GM12872 (cell line): ENCODE measurements at regions not wholly inside any gene's neighbourhood (a gene's known extent, or its start where the extent isn't known, plus 50 kb on each side); places are given as distances from the start of the nearest gene placed in this dataset.

Source experiments
- TF ChIP-seq, protein P1 (sequence below): IDR thresholded peaks from 3 replicates; pipeline ENCODE4 v1.5.1; 2011; ENCODE audit warnings: low read depth, mild to moderate bottlenecking, low read length, moderate library complexity; ENCODE audit not compliant: insufficient read depth

DNA sequence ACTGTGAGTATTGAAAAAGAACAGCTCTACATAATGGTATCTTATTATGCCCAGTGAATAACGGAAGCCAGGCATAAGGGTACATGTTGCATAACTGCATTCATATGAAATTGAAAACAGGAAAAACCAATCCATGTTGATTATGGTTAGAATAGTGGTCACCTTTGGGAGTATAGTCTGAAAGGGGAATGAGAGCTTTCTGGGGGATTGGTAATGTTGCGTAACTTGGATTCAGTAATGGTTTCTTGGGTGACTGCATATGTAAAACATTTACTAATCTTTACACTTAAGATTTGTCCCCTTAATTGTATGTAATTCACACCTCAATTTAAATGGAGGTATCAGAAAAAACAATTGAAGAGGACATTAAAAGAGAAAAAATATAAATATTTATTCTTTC, 292.1 kb downstream of the LMO4 start:
- TF ChIP-seq, protein P1, sequence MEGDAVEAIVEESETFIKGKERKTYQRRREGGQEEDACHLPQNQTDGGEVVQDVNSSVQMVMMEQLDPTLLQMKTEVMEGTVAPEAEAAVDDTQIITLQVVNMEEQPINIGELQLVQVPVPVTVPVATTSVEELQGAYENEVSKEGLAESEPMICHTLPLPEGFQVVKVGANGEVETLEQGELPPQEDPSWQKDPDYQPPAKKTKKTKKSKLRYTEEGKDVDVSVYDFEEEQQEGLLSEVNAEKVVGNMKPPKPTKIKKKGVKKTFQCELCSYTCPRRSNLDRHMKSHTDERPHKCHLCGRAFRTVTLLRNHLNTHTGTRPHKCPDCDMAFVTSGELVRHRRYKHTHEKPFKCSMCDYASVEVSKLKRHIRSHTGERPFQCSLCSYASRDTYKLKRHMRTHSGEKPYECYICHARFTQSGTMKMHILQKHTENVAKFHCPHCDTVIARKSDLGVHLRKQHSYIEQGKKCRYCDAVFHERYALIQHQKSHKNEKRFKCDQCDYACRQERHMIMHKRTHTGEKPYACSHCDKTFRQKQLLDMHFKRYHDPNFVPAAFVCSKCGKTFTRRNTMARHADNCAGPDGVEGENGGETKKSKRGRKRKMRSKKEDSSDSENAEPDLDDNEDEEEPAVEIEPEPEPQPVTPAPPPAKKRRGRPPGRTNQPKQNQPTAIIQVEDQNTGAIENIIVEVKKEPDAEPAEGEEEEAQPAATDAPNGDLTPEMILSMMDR = no peak

DNA sequence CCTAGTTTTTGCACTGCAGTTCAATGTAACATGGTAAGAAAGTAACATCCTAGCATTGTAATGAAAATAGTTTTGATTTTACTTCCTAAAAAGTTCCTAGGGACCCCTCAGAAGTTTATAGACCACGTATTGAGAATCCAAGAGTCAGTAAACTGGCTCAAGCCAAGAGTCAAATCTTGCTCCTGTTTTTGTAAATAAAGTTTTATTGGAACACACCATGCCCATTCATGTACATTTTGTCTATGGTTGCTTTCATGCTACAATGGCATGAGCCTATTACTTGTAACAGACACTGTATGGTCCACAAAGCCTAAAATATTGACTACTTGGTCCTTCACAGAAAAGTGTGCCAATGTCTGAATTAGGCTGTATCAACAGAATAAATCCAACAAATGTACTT, 301.0 kb downstream of the LMO4 start:
- TF ChIP-seq, protein P1 = no peak

DNA sequence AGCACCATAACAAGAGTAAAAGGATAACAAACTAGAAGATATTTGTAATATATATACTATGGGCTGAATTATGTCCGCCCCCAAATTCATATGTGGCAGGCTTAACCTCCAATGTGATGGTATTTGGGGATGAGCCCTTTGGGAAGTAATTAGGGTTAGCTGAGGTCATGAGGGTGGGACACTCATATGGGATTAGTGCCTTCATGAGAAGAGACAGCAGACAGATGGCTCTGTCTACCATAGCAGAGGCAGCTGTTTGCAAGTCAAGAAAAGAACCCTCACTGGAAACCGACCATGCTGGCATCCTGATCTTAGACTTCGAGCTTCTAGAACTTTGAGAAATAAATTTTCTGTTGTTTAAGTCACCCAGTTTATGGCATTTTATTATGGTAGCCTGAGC, 303.6 kb downstream of the LMO4 start:
- TF ChIP-seq, protein P1 = no peak

DNA sequence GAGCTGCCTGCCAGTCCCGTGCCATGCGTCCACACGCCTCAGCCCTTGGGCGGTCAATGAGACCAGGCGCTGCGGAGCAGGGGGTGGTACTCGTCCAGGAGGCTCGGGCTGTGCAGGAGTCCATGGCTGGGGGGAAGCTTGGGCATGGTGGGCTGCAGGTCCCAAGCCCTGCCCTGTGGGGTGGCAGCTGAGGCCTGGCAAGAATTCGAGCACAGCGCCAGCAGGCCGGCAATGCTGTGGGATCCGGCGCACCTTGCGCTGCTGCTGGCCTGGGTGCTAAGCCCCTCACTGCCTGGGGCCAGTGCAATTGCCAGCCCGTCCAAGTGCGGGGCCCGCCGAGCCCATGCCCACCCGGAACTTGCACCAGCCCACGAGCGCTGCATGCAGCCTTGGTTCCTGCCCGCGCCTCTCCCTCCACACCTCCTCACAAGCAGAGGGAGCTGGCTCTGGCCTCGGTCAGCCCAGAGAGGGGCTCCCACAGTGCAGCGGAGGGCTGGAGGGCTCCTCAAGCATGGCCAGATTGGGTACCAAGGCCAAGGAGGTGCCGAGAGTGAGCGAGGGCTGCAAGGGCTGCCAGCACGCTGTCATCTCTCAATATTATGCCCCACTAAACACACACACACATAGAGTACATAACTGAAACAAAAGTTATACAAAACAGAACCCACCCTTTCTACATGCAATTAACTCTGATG, 307.7 kb downstream of the LMO4 start:
- TF ChIP-seq, protein P1 = no peak

DNA sequence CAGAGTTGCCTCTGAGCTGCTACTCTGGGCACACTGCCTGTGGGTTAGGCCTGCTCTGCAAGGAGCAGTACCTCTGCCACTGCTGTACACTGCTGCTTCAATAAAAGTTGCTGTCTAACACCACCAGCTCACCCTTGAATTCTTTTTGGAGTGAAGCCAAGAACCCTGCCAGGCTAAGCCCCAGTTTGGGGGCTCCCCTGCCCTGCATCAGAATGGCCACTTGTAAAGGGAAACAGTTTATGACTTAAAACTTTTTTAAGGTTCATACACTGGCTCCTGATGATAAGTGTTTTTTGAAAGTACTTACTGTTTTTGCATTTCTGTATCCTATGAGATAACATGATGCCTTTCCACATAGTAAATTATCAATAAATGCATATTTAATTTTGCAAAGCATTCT, 310.0 kb downstream of the LMO4 start:
- TF ChIP-seq, protein P1 = no peak

DNA sequence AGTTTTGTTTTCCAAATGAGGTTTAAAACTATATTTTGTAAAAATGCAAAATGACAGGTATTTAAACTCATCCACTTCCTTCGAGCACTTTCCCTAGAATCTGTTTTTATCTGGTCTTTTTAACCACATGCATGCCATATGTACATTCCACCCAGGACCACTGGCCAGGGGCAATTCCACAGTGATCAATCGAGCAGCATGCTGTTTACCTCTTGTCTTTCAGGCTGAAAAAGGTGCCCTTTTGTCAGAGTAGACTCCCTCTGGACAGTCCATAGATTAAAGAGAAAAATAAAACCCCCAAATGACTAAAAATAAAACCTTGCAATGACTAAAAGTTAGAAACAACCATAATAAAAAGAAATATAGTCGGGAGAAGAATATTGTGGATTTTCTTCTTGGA, 313.3 kb downstream of the LMO4 start:
- TF ChIP-seq, protein P1 = no peak

DNA sequence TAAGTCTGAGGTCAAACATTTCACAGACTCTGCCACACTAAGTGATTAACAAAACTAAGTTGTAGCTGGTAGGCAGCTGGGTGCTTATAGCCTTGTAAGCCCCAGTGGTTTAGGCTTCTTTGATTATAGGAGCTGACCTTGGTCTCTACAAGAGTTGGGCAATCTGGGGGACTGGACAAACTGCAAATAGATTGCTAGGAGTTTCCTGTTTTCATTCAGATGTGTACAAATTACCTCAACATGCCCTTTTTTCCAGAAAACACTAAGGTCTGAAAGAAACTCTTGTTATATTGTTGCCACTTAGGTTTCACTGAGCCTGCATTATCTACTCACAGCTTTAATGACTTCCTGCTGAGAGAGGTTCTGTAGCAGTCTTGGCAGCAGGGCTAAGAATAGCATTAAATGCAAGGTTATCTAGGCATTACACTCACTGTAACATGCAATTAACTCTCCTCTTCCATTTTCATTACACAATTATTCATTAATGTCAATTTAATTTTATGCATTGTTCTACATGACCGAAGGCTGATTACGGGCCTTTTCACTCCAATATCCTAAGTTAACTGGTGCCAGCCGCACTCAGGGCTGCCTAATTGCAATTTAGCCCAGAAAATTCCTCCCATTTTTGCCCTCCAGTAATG, 314.0 kb downstream of the LMO4 start:
- TF ChIP-seq, protein P1 = no peak
